Fibroblast of pulmonary artery (primary cell): ENCODE measurements at regions not wholly inside any gene's neighbourhood (a gene's known extent, or its start where the extent isn't known, plus 50 kb on each side); places are given as distances from the start of the nearest gene placed in this dataset.

Experiments used
- DNase-seq: peaks from one replicate; pipeline ENCODE4 v3.0.0-alpha.2; 2010; ENCODE audit warnings: low read depth
- H3K4me3 ChIP-seq: replicated peaks from 2 replicates; pipeline ENCODE4 v1.5.1; 2011; ENCODE audit warnings: low read depth, mild to moderate bottlenecking, control low read depth, low read length, moderate library complexity
- TF ChIP-seq, protein P1 (sequence below): IDR thresholded peaks from 2 replicates; pipeline ENCODE4 v1.5.1; 2011; ENCODE audit warnings: mild to moderate bottlenecking, control low read depth, low read length, inconsistent platforms; ENCODE audit errors: missing control alignments

- TF ChIP-seq, protein P1, sequence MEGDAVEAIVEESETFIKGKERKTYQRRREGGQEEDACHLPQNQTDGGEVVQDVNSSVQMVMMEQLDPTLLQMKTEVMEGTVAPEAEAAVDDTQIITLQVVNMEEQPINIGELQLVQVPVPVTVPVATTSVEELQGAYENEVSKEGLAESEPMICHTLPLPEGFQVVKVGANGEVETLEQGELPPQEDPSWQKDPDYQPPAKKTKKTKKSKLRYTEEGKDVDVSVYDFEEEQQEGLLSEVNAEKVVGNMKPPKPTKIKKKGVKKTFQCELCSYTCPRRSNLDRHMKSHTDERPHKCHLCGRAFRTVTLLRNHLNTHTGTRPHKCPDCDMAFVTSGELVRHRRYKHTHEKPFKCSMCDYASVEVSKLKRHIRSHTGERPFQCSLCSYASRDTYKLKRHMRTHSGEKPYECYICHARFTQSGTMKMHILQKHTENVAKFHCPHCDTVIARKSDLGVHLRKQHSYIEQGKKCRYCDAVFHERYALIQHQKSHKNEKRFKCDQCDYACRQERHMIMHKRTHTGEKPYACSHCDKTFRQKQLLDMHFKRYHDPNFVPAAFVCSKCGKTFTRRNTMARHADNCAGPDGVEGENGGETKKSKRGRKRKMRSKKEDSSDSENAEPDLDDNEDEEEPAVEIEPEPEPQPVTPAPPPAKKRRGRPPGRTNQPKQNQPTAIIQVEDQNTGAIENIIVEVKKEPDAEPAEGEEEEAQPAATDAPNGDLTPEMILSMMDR: no peak
- H3K4me3 ChIP-seq: no peak overlapping the region
- DNase-seq: no peak
These were observed 851.2 kb downstream of the GALC start for GRCh38 chr14:87141801-87142200.

DNA sequence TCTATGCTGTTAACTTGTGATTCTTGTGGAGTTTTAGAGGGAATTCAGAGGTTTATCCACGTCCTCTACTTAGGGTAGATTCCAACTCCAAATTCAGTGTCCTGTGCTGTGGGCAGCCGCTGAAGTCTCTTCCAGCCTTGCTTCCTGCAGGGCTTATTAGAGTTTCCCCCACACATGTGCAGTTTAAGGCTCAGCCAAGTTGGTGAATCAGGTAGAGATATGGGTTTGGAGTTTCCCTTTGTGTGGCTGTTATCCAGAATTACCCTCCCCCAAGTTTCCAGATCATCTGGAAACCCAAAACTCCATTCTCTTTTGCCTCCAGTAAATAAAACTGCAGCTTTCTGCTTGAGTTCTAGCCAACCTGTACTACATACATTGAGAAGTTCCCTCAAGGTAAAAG lies 853.7 kb downstream of the GALC start:
- TF ChIP-seq, protein P1: no peak
- peak; percentile 24 for DNase-seq
- H3K4me3 ChIP-seq: no peak overlapping the region

- no peak overlapping the region for H3K4me3 ChIP-seq
- TF ChIP-seq, protein P1: no peak
- DNase-seq: peak; percentile 41
These were observed 859.7 kb downstream of the GALC start for GRCh38 chr14:87133073-87133801.

GRCh38 chr14:87131879-87132278 lies 861.1 kb downstream of the GALC start:
- TF ChIP-seq, protein P1: no peak
- no peak overlapping the region for H3K4me3 ChIP-seq
- DNase-seq: no peak

DNA sequence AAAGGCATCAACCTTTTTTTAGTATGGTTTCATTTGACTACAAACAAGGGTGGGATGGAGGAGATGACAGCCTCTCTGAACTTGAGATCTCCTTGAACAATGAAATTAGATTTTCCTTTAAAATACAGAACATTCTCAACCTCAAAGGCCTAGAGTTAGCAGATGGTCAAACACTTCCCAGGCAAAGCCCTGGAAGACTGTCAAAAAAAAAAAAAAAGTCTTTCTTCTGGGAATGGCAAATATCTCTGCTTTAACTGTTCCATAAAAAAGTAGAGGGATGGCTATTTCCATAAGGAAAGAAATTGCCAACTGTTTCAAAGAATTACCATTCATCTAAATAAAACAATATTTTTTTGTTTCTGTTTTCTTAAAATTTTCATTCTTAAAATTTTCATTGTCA lies 870.8 kb downstream of the GALC start:
- no peak for DNase-seq
- TF ChIP-seq, protein P1: no peak
- no peak overlapping the region for H3K4me3 ChIP-seq

DNA sequence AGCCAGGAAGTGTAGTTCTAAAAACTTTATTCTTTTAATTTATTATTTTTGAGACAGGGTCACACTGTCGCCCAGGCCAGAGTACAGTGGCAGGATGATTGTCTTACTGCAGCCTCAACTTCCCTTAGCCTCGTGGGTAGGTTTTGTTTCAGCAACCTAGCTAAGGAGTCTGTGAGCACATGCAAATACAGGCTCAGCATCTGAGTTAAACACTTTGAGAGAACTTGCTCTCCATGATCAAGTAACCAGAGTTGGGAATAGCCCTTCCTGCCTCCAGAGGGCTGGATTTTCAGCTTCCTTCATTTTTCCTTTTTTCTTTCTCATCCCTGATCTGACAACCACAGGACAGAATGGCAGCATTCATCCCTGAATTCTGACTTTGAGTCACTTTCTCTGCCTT lies 871.3 kb downstream of the GALC start:
- TF ChIP-seq, protein P1: no peak
- no peak for DNase-seq
- no peak overlapping the region for H3K4me3 ChIP-seq

DNA sequence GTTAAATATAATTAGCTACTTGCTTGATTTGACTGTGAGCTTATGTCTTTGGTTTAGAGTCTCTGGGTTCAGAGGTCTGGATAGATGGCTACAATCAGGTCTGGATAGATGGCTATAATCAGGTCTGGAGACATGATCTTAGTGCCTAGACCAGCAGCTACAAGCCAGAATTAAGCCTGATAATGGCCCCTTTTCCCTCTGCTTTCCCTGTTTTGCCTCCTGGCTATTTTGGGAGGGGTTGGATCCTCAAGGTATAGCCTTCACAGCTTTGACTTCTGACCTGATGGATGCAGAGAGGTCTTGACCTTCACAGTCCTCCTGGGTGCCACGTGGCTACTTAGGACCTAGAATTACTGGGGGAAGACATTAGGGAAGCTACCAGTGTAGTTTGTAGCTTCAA lies 877.7 kb downstream of the GALC start:
- TF ChIP-seq, protein P1: no peak
- DNase-seq: no peak

More for the DNA sequence above, 877.7 kb downstream of the GALC start:
- H3K4me3 ChIP-seq: no peak overlapping the region
